ENCODE measurements at regions not wholly inside any gene's neighbourhood (a gene's known extent, or its start where the extent isn't known, plus 50 kb on each side); places are given as distances from the start of the nearest gene placed in this dataset.

- TF ChIP-seq CTCF (IDR thresholded peaks at IDR 0.05), result no peak
- TF ChIP-seq POLR2AphosphoS5 (IDR thresholded peaks at IDR 0.05; ENCODE audit: low read depth, low read length), result no peak
- no peak for TF ChIP-seq REST (IDR thresholded peaks at IDR 0.05; ENCODE audit: insufficient read depth in 1 of 2, low read depth in 2 of 2, low read length in 1 of 2)
Measured at GRCh38 chr15:89402518-89402805, 67.8 kb upstream of the POLG start.

Data from Panc1 (cell line).